NOMO-1 treated with dmso at 0.1 percent for 144 hours (cell line): ENCODE measurements at regions not wholly inside any gene's neighbourhood (a gene's known extent, or its start where the extent isn't known, plus 50 kb on each side); places are given as distances from the start of the nearest gene placed in this dataset.

Experiments
- DNase-seq: peaks from one replicate; lab custom pipeline; 2025; ENCODE audit not compliant: unreplicated experiment; lab: John Stamatoyannopoulos, UW

DNA sequence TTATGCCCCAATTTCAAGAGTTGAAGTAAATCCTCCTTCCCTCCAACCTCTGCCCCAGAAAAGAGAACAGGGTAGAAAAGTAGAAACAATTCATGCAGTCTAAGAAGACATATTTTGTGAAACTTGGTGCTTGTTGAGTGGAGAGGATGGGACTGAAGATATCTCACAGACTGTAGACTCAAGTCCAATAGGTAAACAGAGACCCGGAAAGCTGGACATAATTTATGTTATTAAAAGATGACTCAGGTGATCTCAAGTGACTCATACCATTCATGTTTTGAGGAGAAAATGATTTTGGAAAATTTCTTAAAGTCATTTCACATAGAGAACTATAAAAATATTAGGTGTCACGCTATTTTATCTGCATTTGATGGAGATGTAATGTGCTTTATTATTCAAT is 203.1 kb upstream of the SOX9 start:
- DNase-seq = no peak

DNA sequence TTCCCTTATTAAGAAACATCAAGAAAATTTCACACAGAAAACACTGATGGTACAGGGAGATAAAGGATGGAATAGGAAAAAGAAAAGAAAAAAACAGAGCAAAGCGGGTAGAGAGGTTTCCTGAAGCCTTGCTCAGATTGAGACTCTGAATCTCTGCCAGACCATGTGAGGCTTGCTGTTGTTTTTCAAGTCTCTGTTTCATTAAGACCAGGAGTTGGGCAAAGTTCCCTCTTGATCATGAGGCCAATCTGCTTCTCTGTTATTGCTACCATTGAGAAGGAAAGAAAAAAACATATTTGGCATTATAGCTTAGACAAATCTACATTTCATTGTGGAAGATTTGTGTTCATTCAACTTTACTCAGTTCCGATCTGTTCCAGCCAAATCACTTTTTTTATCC is 201.6 kb upstream of the SOX9 start:
- DNase-seq = no peak

DNA sequence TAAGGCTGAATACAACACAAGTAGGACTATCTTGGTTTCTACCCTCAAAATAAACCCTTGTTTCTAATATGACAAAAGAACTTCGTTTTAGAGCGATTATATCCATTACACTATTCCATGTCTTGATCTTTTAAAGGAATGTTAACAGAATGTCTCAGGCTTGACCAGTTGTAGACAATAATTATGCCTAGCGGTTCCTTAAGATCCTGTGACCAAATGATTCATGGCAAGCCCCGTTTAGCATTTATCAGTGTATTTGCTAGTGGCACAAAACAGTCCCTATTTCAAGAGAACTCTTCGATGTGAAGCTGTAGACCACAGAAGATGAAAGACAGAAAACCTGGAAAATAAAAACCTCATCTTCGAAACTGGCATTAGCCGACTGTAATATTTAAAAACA is 200.9 kb upstream of the SOX9 start:
- no peak for DNase-seq

DNA sequence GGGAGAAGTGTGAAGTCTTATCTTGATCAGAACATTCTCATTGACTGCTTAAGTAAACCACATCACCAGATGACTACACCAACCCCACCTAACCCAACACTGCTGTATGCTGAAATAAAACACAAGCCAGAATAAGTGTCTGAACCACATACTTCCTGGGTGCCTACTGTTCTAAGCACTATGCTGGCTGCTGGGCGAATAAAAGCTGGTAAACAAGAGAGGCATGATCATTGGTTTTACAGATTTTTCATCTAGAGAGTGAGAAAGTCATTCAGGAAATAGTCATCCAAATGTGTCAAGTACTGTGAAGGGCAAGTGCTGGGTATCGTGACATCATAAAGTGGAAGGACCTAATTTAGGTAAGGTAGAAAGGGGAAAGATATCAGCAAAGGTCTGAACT is 199.0 kb upstream of the SOX9 start:
- no peak for DNase-seq

DNA sequence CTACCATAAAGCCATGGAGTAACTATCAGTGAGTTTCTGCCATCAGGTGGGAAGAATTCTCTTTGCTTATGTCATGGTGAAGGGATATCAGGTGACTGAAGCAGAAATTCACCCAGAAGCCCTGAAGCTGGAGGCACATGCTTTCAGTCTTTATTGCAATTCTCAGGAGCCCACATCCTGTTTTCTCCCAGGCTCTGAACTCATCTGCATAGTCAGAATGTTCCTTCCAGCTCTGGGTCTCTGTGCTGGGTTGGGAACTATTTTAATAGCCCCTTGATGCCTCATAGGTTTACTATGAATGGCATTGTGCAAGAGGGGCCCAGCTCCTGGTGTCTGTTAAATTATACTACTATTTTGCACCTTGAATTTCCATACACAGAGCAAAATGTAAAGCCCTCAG is 198.4 kb upstream of the SOX9 start:
- DNase-seq = no peak

DNA sequence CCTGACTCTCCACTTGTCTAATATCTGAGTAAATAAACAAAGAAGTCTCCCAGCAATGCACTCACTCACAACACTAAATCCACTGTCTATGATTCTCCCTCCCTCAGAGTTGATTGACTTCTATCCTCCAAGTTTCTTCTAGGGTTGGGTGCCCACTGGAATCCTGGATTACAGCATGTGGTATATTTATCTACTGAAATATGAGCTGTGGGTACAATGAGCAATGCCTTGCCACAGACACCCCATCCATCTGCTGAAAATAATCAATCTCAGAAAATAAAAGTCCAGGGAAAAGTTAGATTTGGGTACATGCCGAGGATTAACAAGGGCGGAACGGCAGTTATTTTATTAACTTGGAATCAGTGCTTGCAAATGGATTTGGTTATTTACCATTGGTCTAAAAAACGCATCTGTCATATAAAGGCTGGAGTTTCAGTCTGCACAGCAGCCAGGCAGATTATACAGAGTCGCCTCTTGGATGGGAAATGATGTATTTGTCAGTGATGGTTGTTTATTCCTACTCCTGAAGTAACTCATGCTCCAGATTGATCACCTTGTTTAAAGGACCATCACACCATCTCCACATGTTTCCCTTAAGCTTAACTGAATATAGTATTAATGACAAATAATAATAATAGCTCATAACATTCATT is 193.9 kb upstream of the SOX9 start:
- DNase-seq = no peak

DNA sequence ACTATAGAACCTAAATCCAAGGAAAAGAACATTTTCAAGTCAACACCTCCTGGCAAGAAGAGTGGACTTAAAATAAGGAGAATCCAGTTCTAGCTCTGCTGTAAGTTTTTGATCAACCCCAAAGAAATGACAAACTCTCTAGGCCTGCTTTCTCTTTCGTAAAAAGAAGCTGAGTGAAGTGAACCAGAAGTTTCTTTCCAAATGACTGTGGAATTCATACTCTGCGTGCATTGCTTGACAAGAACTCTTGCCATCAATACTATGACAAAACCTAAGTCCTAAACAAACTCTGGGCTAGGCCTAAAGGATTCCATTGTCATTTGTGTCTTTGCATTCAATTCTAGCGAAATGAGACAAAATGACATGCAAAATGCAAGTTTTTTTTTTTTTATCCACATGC is 187.5 kb upstream of the SOX9 start:
- no peak for DNase-seq

DNA sequence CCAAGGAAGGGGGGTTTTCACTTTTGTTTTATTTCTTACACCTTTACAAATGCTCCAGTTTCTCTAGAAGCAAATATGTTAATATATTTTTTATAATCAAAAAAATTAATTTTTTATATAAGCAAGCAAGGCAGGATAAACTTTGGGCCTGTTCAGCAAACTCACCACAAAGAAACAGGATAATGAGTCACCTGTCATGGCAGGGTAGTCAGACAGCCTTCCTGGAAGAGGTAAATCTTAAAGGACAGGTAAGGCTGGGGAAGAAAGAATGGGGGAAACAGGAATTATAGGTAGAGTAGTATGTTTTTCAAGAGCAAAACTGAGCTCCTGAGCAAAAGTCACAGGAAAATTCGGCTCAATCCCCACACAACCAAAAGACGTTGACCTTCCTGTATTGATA is 186.3 kb upstream of the SOX9 start:
- no peak for DNase-seq

DNA sequence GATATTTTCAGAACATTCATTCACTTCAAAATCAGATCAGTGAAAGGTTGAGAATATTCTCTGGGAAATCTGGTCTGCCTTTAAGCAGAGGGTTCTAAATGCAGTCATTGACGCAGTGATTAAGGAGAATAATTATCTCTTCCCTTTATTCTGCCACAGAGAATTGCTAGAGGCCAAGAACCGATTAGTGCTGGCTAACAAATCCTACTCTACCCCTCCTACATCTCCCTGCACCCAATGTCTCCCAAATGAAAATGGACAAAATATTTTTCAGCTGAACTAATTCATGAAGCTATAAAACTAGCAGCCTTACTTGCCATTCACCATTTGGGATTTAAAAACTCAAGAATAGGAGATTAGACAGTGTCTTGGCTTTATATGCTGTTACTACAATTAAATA is 185.5 kb upstream of the SOX9 start:
- no peak for DNase-seq

DNA sequence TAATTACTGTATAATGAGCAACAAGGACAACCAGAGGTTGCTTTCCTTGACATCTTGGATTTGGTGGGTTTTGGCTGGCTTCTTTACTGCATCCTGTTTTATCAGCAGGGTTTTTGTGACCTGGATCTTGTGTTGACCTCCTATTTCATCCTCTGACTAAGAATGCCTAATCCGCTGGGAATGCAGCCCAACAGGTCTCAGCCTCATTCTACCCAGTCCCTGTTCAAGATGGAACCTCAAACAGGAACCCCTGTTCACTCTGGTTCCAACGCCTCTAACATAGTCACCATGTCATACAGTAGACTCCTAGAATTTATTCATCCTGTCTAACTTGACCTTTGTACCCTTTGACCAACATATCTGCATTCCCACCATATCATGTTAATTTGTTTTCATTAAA is 183.8 kb upstream of the SOX9 start:
- DNase-seq = no peak

DNA sequence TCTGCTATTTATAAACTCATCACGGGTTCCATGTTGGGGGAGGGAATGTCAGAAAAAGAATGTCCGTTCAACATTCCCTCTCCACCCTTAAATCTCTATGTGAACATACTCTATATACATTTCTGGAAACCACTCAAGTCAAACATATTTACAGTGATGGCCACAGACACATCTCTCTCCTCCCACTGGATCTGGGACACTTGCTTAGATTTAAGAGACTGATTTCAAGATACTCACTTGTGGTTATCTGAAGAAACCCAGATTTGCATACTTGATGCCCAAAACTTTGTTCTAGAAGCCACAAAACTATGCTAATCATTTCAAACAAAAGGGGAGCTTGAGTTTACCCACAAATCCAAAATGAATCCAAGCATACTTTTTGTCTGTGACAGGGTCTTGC is 182.9 kb upstream of the SOX9 start:
- DNase-seq = no peak

DNA sequence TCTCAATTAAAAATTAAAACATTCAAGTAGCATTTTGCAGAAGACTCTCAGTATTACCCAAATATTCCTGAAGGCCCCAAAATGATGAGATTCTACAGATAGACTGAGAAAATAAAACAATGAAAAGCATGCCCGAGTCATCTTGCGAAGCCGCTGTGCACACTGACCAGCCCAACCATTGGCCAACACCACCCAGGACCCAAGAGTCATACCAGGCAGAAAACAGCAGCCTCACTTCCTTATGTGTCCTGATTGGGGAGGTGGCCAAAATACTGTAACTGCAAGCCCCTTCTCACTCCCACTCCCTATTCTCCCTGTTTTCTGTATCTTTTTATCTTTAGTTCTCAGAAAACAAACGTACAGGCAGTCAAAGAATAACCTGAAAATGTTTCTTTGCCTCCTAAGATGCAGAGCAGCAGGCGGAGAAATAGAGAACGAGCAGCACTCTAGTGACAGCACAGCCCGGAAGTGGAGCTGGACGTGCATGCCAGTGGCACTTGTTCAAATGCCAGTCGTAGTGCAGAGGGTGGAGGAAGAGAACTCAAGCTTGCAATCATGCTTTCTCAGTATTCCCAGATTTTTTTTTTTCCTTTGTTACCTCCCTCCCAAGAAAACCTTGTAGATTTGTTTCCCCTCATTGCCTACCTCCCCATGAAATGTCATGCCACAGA is 182.3 kb upstream of the SOX9 start:
- DNase-seq = no peak

DNA sequence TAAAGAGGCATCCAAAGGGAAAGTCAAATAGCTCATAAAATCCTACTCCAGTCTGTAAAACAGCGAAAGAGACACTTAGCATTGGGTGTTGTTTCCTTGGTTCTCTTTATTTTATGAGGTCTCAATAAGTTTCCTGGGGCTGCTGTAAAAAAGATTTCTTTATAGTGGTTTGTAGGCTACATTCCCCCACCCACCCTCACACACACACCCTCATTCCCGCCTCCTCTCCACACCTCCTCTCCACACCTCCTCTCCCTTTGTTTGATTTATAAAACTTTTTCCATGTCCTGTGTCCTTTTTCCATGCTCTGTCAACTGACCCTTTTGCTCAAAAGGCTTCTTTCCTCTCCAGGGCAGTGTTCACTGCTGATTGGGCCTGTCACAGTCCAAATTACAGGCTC is 178.9 kb upstream of the SOX9 start:
- DNase-seq = no peak

DNA sequence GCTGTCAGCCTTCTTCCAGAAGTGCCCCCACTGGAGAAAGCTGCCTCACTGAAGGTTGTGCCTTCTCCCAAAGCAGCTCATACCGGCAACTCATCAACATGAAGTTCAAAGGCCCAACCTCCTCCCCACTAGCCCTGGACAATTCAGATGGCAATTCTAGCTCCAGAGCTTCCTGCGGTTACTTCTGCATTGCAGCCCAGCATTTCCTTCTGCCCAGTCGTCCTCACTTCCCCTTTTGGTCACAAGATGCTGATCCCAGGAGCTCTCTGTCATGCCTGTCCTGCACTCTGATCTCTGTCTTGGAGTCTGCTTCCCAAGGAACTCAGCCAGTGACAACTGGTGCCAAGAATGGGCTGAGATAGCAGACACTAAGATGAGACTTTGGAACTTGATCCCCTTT is 178.2 kb upstream of the SOX9 start:
- DNase-seq = no peak

DNA sequence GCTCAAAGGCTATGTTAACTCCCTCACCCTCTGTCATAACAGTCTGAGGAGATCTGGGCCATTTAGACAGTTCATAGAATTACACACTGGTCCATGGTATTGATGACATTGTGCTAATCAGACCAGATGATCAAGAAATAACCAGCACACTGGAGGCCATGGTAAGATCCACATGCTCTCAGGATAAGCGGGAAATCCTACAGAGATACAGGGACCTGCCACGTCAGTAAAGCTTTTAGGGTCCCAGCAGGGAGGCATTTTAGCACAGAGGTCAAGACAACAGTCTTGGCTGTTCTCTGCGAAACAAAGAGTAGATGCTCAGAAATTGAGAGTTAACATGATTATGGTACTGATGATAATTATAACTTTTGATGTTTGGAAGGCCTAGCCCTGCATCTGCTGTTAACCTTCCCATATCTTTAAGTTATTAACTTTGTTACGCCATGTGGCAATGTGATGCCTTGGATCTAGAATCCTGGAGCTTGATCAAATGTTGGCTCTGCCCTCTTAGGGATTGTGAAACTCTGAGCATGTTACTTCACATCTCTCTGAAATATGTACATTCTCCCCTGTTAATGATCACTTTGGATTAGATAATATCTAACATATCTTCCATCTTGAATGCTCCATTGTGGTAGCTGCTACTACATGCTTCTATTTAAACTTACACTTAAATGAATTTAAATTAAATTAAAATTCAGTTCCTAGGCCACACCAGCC is 172.0 kb upstream of the SOX9 start:
- no peak for DNase-seq

DNA sequence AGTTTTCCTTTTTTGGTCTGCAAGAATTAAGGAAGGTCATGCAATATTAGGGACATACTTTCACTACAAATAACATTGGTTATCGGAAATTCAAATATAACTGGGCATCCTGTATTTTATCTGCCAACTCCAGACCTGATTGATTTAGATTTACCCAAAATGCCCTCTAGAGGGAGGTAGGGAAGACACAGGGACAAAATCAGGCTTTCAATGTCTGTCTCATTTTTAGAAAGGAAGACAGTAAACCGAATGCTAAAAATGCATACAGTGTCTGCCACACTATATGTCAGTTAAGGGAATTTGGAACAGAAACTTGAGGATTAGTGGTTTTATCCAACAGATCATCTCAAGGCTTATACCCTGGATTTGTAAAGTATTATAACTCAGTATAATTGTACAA is 161.7 kb upstream of the SOX9 start:
- no peak for DNase-seq

DNA sequence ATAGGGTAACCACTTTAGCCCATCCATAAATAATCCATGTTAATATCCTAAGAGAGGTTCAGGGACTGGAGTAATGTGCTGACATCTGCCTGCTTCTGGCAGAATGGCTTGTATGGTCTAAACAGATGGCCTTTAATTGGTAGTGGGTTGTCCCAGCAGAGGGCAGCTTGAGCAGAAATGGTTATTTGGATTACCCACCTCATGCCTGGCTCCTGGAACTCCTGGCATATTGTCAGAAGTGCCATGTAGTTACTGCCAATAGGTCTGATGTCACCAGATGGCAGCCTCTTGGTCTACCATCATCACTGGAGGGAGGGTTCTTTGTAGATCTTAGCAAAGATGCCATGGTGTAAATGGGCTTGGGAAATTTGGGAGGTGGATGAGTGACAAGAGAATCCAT is 157.5 kb upstream of the SOX9 start:
- no peak for DNase-seq

DNA sequence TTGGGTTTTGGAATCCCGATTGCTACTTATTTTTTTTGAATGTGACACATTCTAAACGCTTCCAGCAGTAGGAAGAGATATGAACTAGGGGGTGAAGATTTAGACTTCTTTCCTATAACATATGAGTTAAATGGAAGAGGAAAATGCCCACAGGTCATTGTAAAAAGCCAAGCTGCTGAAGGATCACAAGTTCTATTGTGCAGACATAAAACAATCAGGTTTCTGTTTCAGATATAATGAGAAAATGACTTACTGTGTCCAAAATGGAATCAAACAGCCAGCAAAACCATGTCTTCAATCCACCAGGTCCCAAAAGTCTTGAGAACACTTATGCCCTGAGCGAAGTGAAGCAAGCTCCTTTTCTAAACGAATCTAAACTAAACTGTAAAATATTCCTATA is 157.0 kb upstream of the SOX9 start:
- DNase-seq = no peak

DNA sequence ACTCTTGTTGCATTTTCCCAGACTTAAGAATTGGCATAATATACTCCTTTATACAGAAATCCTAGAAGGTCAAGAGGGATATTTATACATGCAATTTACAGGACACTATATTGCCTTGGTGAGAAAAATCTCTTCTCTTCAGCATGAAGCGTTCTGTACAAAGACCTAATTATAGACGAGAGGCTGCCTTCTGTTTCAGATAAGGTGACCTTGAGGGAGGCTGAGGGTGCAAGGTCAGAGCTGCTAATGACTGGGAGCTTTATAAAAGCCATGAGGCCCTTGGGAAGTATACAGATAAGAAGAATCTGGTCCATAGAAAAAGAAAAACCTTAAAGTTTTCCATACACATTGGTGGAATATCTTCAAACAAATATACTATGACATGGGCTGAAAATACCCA is 156.3 kb upstream of the SOX9 start:
- no peak for DNase-seq

DNA sequence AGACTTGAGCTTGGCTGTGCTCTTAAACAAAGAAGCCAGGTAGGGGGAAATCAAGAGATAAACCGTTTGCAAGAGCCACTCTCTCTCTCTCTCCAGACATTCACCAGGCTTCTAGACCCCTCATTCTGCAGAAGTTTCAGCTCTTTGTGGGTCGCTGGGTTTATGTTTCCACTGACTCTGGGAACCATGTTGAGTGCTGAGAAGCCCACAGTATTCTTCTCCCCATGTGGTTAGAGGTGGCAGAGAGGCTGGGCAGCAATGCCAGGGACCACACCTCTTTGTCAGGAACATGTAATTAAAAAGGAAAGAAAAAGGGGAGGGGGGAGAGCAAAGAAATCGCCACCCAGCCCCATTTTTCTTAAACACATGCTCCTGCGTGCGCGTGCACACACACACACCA is 154.8 kb upstream of the SOX9 start:
- DNase-seq = no peak

DNA sequence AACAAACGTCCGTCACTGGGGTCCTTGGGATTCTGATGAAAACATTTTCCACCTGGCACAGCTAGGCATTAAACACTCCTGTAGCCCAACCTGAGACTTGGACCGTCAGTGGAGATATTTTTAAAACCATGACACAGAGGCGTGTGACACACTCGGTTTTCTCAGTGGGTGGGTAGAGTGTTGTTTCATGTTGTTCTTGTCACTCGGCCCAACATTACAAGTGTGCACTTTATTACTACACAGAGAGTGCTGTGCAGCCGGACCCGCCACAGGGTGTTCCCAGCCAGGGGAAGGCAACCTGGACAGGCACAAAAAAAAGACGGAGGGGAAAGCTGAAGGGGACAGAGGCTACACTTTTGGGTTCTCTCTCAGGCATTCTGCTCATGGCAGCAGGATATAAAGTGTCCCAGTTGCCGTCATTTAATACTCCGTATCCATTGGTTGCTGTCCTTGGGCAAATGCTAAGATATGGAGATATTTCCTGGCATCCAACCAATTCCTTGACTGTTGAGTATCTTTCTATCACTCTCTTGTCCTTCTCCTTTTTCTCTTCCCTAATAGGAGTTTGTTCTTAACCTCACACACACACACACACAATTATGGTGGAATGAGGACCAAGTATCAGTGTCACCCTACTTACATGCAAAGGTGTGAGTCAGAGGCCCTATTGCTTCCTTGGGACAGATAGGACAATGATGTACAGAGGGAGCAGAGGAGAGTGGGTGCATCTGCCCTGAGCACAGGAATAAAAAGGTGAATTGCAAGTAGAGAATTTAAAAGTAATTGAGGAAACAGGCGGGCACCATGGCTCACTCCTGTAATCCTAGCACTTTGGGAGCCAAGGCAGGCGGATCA is 154.1 kb upstream of the SOX9 start:
- DNase-seq = no peak

DNA sequence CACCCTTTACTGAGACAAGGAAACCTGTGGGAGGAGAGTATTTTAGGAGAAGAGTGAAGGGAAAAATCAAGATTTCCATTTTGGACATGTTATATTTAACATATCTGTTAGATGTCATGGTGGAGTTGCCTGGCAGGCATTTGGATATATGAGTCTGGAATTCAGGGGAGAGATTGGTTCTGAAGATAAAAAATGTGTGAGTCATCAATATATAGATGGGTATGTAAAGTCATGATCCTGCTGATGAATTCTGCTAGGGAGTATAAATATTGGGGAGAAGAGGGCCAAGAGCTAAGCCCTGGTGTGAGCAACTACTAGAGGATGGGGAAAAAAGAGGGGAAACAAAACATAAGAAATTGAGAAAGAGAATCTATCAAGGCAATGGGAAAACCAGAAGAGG is 151.3 kb upstream of the SOX9 start:
- no peak for DNase-seq
